ENCODE measurements at regions not wholly inside any gene's neighbourhood (a gene's known extent, or its start where the extent isn't known, plus 50 kb on each side); places are given as distances from the start of the nearest gene placed in this dataset.

- TF ChIP-seq CTCF (IDR thresholded peaks at IDR 0.05), result no peak
- no peak for ATAC-seq
Measured at GRCh38 chr2:145653553-145653952, 1133.6 kb upstream of the ZEB2 start.

GRCh38 chr2:145652571-145653545 is 1132.9 kb upstream of the ZEB2 start:
- Histone ChIP-seq H3K4me1 (no peaks in the 10 kb centered on the region), H3K9me3 (no peaks in the 10 kb centered on the region), H3K27me3 (no peaks in the 10 kb centered on the region), H3K36me3 (no peaks in the 10 kb centered on the region), H3K4me3 (no peak overlapping the region), H3K27ac (no peak overlapping the region)
- ATAC-seq (no peak), DNase-seq (no peak)
- intact Hi-C loops (cut with DNase I), result no loop called here
- no peak for TF ChIP-seq CTCF (IDR thresholded peaks at IDR 0.05)

More at GRCh38 chr2:145653553-145653952, 1133.6 kb upstream of the ZEB2 start:
- H3K4me3 ChIP-seq, result no peak overlapping the region
- no peak for DNase-seq
- H3K27me3 ChIP-seq, result no peaks in the 10 kb centered on the region
- no peaks in the 10 kb centered on the region for H3K36me3 ChIP-seq
- no peaks in the 10 kb centered on the region for H3K9me3 ChIP-seq
- no peaks in the 10 kb centered on the region for H3K4me1 ChIP-seq
- no peak overlapping the region for H3K27ac ChIP-seq
- intact Hi-C loops (cut with DNase I), result no loop called here

- intact Hi-C loops (cut with DNase I), result no loop called here
- DNase-seq (no peak), ATAC-seq (no peak)
- Histone ChIP-seq H3K27me3 (no peaks in the 10 kb centered on the region), H3K36me3 (no peaks in the 10 kb centered on the region), H3K9me3 (no peaks in the 10 kb centered on the region), H3K4me3 (no peak overlapping the region), H3K27ac (no peak overlapping the region), H3K4me1 (no peaks in the 10 kb centered on the region)
- no peak for TF ChIP-seq CTCF (IDR thresholded peaks at IDR 0.05)
Measured at GRCh38 chr2:145652036-145652435, 1132.1 kb upstream of the ZEB2 start.

- intact Hi-C loops (cut with DNase I), result no loop called here
- Histone ChIP-seq H3K36me3 (no peaks in the 10 kb centered on the region), H3K9me3 (no peaks in the 10 kb centered on the region), H3K4me3 (no peak overlapping the region), H3K4me1 (no peaks in the 10 kb centered on the region), H3K27me3 (no peaks in the 10 kb centered on the region), H3K27ac (no peak overlapping the region)
- no peak for ATAC-seq
- no peak for TF ChIP-seq CTCF (IDR thresholded peaks at IDR 0.05)
- no peak for DNase-seq
Measured at GRCh38 chr2:145650226-145650625, 1130.3 kb upstream of the ZEB2 start.

GRCh38 chr2:145649061-145649460 is 1129.1 kb upstream of the ZEB2 start:
- no peak for ATAC-seq
- intact Hi-C loops (cut with DNase I), result no loop called here

More at GRCh38 chr2:145649061-145649460, 1129.1 kb upstream of the ZEB2 start:
- DNase-seq, result no peak
- Histone ChIP-seq H3K9me3 (no peaks in the 10 kb centered on the region), H3K27ac (no peak overlapping the region), H3K4me3 (no peak overlapping the region), H3K4me1 (no peaks in the 10 kb centered on the region), H3K36me3 (no peaks in the 10 kb centered on the region), H3K27me3 (no peaks in the 10 kb centered on the region)
- no peak for TF ChIP-seq CTCF (IDR thresholded peaks at IDR 0.05)
